ENCODE measurements at regions not wholly inside any gene's neighbourhood (a gene's known extent, or its start where the extent isn't known, plus 50 kb on each side); places are given as distances from the start of the nearest gene placed in this dataset.
"Not testable (repeated sequence)": the region's sequence is repeated elsewhere in the genome, so short reads cannot be mapped to it uniquely, and the experiment has no call there.

- ChIA-PET CTCF (interaction anchor here (0.6 kb wide), 1 partner anchor 214 kb away, joined by 4 read pairs; no protein-coding TSS in a partner anchor), POLR2A (no interaction called here)
- TF ChIP-seq BHLHE40 (IDR thresholded peaks at IDR 0.05; ENCODE audit: borderline replicate concordance) (no peak), TARDBP (IDR thresholded peaks at IDR 0.05) (no peak), LEF1 (IDR thresholded peaks at IDR 0.05; ENCODE audit: borderline replicate concordance) (no peak), NFRKB (IDR thresholded peaks at IDR 0.05) (no peak), SP1 (IDR thresholded peaks at IDR 0.05) (no peak), L3MBTL2 (conservative IDR thresholded peaks at IDR 0.05) (no peak), CTBP1 (IDR thresholded peaks at IDR 0.05; ENCODE audit: borderline replicate concordance) (no peak), FOXA1 (IDR thresholded peaks at IDR 0.05) (no peak), PKNOX1 (IDR thresholded peaks at IDR 0.05) (no peak), SUZ12 (IDR thresholded peaks at IDR 0.05) (no peak), FOXK2 (IDR thresholded peaks at IDR 0.05) (no peak)
Measured at GRCh38 chr5:1733369-1733768, 66.3 kb downstream of the MRPL36 start.

GRCh38 chr5:1732945-1733344 is 66.7 kb downstream of the MRPL36 start:
- CTCF ChIA-PET, result no interaction called here
- DNase-seq (ENCODE audit: extremely low spot score), result no peak
- POLR2A ChIA-PET, result no interaction called here

More at GRCh38 chr5:1733369-1733768, 66.3 kb downstream of the MRPL36 start:
- no peak for DNase-seq (ENCODE audit: extremely low spot score)

GRCh38 chr5:1732238-1732941 is 67.2 kb downstream of the MRPL36 start:
- TF ChIP-seq L3MBTL2 (conservative IDR thresholded peaks at IDR 0.05), result no peak
- no peak for DNase-seq (ENCODE audit: extremely low spot score)
- ChIA-PET POLR2A (no interaction called here), CTCF (no interaction called here)

More at GRCh38 chr5:1732945-1733344, 66.7 kb downstream of the MRPL36 start:
- TF ChIP-seq CTBP1 (IDR thresholded peaks at IDR 0.05; ENCODE audit: borderline replicate concordance) (no peak), NFRKB (IDR thresholded peaks at IDR 0.05) (no peak), ZNF384 (IDR thresholded peaks at IDR 0.05) (no peak), ELF4 (IDR thresholded peaks at IDR 0.05) (no peak), PKNOX1 (IDR thresholded peaks at IDR 0.05) (no peak), FOXM1 (IDR thresholded peaks at IDR 0.05; ENCODE audit: borderline replicate concordance) (no peak), HDGF (IDR thresholded peaks at IDR 0.05; ENCODE audit: borderline replicate concordance) (no peak), L3MBTL2 (conservative IDR thresholded peaks at IDR 0.05) (no peak), LEF1 (IDR thresholded peaks at IDR 0.05; ENCODE audit: borderline replicate concordance) (no peak), FOXA1 (IDR thresholded peaks at IDR 0.05) (no peak), SUZ12 (IDR thresholded peaks at IDR 0.05) (no peak), SP1 (IDR thresholded peaks at IDR 0.05) (no peak), BHLHE40 (IDR thresholded peaks at IDR 0.05; ENCODE audit: borderline replicate concordance) (no peak), TARDBP (IDR thresholded peaks at IDR 0.05) (no peak), ARNT (IDR thresholded peaks at IDR 0.05) (no peak), FOXK2 (IDR thresholded peaks at IDR 0.05) (no peak)

GRCh38 chr5:1731855-1732237 is 67.8 kb downstream of the MRPL36 start:
- DNase-seq (ENCODE audit: extremely low spot score); CTCF ChIA-PET; POLR2A ChIA-PET: not testable (repeated sequence)

GRCh38 chr5:1731091-1731639 is 68.5 kb downstream of the MRPL36 start:
- ChIA-PET CTCF (no interaction called here), POLR2A (no interaction called here)
- no peak for DNase-seq (ENCODE audit: extremely low spot score)
- no peak for TF ChIP-seq L3MBTL2 (conservative IDR thresholded peaks at IDR 0.05)
- no peak for TF ChIP-seq ZNF384 (IDR thresholded peaks at IDR 0.05)
- no peak for TF ChIP-seq SUZ12 (IDR thresholded peaks at IDR 0.05)
- no peak for TF ChIP-seq ARNT (IDR thresholded peaks at IDR 0.05)
- TF ChIP-seq SP1 (IDR thresholded peaks at IDR 0.05), result no peak
- TF ChIP-seq ELF4 (IDR thresholded peaks at IDR 0.05), result no peak
- no peak for TF ChIP-seq FOXM1 (IDR thresholded peaks at IDR 0.05; ENCODE audit: borderline replicate concordance)
- TF ChIP-seq HDGF (IDR thresholded peaks at IDR 0.05; ENCODE audit: borderline replicate concordance), result no peak
- TF ChIP-seq FOXA1 (IDR thresholded peaks at IDR 0.05), result no peak
- no peak for TF ChIP-seq CTBP1 (IDR thresholded peaks at IDR 0.05; ENCODE audit: borderline replicate concordance)
- TF ChIP-seq PKNOX1 (IDR thresholded peaks at IDR 0.05), result no peak
- no peak for TF ChIP-seq LEF1 (IDR thresholded peaks at IDR 0.05; ENCODE audit: borderline replicate concordance)
- no peak for TF ChIP-seq BHLHE40 (IDR thresholded peaks at IDR 0.05; ENCODE audit: borderline replicate concordance)

GRCh38 chr5:1730487-1730847 is 69.2 kb downstream of the MRPL36 start:
- ChIA-PET POLR2A (no interaction called here), CTCF (no interaction called here)

More at GRCh38 chr5:1730487-1730847, 69.2 kb downstream of the MRPL36 start:
- DNase-seq (ENCODE audit: extremely low spot score), result no peak
- TF ChIP-seq ZNF384 (IDR thresholded peaks at IDR 0.05) (no peak), NFRKB (IDR thresholded peaks at IDR 0.05) (no peak), FOXK2 (IDR thresholded peaks at IDR 0.05) (no peak), SUZ12 (IDR thresholded peaks at IDR 0.05) (no peak), L3MBTL2 (conservative IDR thresholded peaks at IDR 0.05) (no peak), LEF1 (IDR thresholded peaks at IDR 0.05; ENCODE audit: borderline replicate concordance) (no peak), PKNOX1 (IDR thresholded peaks at IDR 0.05) (no peak), SP1 (IDR thresholded peaks at IDR 0.05) (no peak), CTBP1 (IDR thresholded peaks at IDR 0.05; ENCODE audit: borderline replicate concordance) (no peak), HDGF (IDR thresholded peaks at IDR 0.05; ENCODE audit: borderline replicate concordance) (no peak), BHLHE40 (IDR thresholded peaks at IDR 0.05; ENCODE audit: borderline replicate concordance) (no peak), FOXM1 (IDR thresholded peaks at IDR 0.05; ENCODE audit: borderline replicate concordance) (no peak), TARDBP (IDR thresholded peaks at IDR 0.05) (no peak), ARNT (IDR thresholded peaks at IDR 0.05) (no peak), ELF4 (IDR thresholded peaks at IDR 0.05) (no peak), FOXA1 (IDR thresholded peaks at IDR 0.05) (no peak)
